SKM-1 treated with dmso at 0.1 percent for 144 hours (cell line): ENCODE measurements at regions not wholly inside any gene's neighbourhood (a gene's known extent, or its start where the extent isn't known, plus 50 kb on each side); places are given as distances from the start of the nearest gene placed in this dataset.

ENCODE experiments used
- DNase-seq: peaks from one replicate; lab custom pipeline; 2025; ENCODE audit not compliant: unreplicated experiment; lab: John Stamatoyannopoulos, UW

DNA sequence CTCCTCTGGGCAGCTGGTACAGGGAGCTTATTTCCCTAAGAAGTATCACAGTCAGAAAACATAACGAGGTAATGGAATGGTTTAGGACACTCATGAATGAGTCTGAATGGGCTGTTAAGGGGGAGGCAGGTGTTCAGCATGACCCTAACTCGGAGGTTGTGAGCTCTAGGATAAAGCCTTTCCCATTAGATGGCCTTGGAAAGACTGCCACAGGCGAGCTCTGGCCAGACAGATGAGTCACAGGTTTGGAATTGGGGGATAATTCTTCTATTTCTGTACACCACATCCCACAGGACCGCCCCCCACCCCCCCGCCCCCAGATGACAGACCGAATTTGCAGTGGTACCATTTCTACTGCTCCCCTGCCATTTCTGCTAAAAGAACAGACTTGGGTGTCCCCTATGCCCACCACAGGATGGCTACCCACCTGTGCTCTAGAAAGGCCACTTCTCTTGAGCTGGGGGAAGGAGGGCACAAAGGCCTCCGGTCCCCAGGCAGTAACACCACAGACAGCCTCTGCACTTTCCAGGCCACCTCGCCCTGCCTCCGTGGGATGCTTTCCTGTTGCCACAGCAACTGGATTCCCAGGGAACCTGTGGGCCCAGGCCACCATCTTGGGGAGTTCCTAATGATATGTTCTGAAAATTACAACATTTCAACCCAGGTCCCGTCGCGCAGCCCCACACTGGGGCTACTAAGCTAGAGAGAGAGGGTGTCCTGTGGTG is 76.7 kb downstream of the TRIM29 start:
- no peak for DNase-seq

DNA sequence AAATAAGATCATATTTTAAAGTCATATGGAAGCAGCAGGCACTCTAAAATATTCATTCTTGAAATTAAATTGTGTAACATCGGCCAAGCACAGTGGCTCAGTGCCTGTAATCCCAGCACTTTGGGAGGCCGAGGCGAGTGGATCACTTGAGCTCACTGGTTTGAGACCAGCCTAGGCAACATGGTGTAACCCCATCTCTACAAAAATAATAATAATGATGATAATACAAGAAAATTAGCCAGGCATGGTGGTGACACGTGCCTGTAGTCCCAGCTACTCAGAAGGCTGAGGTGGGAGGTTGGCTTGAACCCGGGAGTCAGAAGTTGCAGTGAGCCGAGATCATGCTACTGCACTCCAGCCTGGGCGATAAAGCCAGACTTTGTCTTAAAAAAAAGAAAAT is 77.4 kb downstream of the TRIM29 start:
- DNase-seq = no peak

DNA sequence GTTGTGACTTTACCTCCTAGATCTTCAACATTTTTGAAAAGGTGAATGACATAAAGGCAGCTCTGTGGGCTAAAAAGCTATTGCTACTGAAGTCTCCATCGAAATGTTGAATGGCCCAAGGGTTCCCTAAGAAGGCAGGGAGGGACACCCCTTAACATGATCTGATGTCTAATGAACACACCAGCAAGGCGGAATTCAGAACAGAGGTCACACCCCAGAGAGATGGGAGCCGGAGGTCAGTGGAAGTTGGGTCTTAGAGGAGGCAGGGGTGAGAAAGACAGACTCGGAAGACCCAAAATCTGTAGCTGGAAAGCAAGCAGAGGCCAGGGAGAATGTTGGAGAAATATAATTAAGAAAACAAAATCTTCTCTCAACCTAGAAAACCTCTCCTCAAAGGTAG is 79.0 kb downstream of the TRIM29 start:
- DNase-seq = no peak

DNA sequence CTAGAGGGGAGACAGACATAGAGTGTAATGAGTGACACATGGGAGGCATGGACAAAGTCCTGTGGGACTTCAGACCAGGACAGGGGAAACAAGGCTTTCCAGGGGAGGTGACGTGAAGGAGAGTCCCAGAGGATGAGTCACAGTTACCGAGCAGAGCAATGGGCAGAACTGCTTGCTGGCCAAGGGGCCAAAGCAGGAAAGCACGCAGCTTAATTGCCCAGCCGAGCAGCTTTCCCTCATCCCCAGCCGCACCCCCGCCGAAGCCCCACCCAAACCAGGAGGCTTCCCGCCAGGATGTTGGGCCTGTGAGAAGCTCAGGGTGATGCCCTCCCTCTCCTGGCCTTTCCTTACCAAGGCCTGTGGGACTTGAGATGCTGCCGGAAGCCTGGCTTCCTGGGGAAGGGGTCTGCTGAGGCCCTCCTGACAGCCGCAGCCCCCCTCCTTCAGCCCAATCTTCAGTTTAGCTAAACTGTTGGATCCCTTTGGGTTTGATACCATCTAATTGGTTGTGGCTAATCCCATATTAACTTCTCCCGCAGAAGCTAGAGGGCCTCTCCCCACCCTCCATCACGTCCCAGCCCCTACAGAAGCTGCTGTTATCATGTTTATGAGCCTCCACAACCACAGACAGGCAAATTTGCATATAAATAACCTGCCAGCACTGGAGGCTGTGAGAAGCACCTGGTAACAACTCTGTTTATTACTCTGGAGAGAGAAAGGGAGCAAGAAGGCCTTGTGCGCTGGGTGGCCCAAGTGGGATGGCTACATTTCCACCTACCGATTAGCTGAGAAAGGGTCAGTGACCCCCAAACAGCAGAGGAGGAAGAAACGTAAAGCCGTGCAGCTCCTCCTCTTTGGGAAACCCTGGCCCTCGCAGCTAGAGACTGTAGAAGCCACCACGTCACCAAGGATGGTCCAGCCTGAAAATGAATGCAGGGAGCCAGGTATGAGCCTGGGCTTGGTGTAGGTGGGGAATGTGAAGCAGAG is 80.0 kb downstream of the TRIM29 start:
- no peak for DNase-seq

DNA sequence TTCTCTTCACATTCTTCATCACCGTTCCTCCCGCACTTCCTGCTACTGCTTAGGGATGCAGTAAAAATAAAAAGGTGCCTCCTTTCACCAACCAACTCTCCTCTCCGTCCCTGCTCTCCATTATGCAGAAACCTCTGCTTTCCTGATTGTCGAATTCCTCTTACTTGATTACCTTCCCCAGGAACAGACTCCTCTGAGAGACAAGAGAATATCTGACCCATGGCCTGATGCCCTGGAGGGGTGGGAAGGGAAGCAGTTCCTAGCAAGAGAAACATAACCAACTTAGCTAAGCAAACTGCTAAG is 80.9 kb downstream of the TRIM29 start:
- DNase-seq = no peak

DNA sequence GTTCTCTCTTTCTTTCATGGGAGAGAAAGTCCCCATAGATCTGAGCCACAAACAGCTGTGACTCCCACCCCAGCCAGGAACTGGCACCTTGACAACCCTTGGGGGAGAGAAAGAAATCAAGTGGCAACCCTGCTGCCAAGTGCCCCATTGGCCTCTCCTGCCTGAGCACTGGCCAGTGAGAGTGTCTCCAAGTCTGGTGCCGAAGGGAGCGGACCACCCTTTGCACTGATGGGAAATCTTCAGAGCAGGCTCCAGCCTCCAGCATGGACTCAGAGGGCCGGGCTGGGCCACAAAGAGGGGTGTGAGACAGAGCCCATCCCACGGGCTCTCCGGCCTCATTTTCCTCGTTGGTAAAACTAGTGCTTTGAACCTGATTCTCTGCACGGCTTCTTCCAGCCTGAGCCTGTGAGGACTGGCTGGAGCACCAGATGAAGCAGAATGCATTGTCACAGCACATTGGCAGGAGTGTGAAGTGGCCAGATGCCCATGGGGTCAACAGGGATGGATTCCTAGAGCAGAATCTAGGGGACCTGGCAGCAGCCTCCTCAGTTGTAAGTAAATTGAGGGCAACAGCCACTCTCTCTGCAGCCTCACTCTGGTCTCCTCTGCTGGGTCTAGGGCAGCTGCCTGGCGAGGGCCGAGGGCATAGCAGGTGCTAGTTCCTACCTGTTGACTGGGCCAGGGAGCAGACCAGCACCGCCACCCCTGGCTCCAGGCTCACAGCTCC is 81.4 kb downstream of the TRIM29 start:
- DNase-seq = no peak

DNA sequence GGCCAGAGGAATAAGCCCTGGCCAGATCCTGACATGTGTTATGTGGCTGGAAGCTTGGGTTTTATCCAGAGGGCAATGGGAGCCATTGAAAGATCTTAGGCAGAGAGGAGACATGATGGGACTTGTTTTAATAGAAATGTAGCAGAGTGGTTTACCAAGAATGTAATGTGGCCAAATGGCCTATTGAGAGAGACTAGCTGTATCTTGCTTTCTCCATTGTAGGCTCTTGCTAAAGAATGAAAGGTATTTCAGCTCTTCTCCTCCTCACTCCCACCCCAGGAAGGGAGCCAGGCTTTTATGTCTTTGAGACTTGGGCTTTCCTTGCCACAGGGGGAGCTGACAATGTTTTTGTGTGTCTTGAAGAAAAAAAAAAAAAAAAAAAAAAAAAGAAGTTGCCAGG is 82.3 kb downstream of the TRIM29 start:
- no peak for DNase-seq

DNA sequence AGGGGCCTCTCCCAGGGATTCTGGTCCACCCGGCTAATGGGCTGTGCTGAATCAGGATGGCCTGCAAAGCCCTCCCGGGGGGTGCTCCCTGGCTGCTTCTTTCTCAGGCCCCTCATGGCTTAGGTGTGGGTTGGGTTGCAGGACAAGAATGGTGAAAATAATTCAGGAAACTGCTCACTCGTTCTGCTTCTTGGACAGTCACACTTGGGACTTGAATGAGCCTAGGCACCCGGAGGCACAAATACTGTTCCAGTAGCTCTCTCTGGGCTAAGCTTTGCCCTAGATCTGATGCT is 83.2 kb downstream of the TRIM29 start:
- no peak for DNase-seq

DNA sequence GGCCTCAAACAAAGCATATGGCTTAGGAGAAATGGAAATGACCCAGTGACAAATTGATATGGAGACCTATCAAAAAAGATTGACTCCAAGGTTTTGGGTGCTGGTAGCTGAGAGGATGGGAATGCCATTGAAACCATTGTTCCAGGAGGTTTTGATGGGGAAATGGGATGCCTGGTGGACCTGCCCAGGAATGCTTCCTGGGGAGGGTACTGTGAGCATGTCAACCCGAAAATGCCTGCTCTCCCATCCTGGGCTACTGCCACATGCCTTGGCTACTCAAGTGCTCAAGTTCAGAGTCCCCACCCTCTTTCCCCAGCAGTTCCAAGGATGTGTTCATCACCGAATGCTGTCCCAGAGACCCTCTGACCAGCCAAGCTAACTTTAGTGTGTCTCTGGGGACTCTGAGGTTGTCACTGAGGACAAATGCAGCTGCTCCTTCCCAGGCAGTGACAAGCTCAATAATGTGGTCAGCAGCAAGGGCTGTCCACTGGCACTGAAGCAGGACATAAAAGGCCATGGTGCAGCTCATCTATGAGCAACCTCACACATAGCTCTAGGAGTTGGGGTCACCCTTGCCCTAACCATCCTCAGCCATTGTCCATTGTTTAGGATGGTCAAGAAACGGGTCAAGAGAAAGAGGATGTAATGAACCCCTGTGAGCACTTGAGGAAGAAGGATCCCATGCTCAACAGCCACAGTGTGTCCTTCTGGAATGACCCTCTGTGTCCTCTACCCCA is 83.7 kb downstream of the TRIM29 start:
- no peak for DNase-seq

DNA sequence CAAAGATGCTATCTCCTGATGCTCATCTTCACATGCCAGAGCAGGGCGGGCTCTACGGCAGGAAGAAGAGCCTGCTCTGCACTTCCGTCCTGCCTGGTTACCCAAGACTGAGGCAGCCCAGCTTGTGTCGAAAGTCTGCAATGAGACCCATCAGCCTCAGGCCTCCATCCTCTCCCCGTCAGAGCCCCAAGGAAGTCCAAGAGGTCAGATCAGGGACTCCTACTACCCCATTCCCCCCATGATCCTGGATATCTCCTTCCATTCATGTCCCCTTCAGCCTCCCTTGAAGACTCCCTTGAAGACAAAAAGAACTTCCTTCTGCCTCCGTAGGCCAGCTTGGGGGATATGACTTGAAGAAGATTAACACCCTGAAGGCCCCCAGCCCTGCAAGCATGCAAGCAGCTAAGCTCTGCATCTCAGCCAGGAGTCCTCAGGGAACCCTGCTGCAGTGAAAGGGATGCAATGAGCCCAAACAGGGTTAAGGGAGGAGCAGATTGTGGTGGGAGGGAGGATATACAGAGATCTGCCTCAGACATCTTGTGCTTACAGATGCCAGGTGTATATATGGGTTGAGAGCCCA is 85.6 kb downstream of the TRIM29 start:
- DNase-seq = no peak

DNA sequence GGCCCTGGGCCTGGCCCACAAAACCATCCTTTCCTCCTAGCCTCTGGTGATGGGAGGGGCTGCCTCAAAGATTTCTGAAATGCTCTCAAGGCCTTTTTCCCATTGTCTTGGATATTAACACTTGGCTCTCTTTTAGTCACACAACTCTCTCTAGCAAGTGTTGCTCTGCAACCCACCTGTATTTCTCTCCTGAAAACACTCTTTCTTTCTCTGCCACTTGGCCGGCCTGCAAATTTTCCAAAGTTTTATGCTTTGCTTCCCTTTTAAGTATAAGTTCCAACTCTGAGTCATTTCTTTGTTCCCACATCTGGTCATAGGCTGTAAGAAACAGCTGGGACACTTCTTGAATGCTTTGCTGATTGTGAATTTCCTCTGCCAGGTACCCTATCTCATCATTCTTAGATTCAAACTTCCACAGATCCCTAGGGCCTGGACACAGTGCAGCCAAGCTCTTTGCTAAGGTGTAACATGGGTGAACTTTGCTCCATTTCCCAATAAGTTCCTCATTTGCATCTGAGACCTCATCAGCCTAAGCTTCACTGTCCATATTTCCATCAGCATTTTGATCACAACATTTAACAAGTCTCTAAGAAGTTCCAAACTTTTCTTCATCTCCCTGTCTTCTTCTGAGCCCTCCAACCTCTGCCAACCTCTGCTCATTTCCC is 93.8 kb downstream of the TRIM29 start:
- DNase-seq = no peak

DNA sequence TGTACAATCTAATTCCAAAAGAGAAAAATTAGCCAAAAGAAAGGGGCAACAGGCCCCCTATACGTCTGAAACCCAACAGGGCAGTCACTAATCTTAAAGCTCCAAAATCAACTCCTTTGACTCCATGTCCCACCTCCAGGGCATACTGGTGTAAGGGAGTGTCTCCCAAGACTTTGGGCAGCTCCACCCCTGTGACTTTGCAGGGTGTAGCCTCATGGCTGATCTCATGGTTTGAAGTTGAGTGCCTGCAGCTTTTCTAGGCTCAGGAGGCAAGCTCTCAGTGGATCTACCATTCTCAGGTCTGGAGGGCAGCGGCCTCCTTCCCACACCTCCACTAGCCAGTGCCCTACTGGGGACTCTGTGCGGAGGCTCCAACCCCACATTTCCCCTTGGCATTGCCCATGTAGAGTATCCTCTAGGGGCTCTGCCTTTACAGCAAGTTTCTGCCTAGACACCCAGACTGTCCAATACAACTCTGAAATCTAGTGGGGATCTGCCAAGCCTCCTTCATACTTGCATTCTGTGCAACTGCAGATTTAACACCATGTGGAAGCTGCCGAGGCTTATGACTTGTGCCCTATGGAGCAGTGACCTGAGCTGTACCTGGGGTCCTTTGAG is 94.5 kb downstream of the TRIM29 start:
- DNase-seq = no peak

DNA sequence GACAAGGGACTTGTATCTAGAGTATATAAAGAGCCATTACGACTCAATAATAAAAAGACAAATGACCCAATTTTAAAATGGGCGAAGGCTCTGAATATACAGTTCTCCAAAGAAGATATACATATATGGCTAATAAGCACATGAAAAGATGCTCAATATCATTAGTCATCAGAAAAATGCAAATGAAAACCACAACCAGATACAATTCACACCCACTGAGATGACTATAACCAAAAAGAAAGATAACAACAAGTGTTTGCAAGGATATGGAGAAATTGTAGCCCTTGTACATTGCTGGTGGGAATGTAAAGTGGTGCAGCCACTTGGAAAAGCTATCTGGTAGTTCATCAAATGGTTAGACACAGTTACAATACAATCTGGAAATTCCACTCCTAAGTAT is 96.3 kb downstream of the TRIM29 start:
- DNase-seq = no peak

DNA sequence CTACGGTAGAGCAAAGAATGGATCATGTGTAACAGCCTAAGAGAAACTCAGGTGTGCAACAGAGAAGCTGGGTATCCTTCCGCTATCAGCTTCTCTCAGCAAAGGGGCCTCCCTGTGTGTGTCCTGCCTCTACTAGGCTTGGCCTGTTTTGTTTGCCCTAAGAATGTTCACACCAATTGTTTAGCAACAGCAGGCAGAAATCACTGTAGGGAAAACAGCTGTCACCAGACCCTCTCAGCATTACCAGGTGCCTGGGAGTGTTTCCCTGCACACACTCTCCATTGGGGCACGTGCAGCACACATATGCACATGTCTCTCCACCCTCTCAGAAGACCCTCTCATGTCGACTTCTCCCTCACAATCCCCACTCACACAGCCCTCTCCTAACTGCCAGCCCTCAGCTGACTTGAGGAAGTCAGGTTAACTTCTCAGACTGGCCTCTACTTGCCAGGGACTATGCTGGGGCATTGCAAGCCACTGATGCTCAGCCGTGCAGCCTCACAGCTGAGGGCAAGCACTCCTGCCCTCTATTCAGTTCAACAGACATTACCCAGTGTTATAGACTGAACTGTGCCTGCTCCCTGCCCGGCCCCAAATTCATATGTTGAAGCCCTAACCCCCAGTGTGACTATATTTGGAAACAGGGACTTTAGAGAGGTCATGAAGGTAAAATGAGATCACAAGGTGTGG is 97.6 kb downstream of the TRIM29 start:
- no peak for DNase-seq

DNA sequence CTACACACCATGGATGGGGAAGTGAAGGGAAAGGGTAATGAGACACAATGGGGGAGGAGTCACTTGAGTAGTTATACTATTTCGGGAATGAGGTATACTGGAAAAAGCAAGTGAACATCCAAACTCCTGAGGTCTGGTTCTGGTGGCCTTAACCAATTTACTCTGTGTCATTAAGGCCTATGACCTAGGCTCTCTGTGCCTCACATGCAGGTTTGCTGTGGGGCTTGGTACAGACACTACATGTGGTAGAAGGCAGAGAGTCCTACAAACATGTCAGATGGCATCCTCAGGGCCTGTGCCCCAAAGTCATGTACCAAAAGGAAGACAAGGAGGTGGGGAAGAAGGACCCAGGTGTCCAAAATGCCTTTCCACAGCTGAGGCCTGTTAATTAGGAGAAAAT is 98.9 kb downstream of the TRIM29 start:
- no peak for DNase-seq

DNA sequence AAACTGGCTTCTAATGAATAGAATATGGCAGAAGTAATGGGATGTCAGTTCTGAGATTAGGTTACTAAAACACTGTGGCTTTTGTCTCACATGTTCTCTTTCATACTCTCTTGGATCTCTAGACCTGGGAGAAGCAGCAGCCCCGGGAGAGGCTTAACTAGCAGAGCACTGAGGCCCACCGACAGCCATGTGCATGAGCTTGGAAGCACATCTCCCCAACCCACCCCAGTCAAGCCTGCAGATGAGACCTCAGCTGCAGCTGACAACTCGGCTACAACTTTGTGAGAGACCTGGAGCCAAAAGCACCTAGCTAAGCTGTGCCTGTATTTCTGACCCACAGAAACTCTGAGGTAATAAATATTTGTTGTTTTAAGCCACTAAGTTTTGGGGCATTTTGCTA is 100.8 kb downstream of the TRIM29 start:
- no peak for DNase-seq

DNA sequence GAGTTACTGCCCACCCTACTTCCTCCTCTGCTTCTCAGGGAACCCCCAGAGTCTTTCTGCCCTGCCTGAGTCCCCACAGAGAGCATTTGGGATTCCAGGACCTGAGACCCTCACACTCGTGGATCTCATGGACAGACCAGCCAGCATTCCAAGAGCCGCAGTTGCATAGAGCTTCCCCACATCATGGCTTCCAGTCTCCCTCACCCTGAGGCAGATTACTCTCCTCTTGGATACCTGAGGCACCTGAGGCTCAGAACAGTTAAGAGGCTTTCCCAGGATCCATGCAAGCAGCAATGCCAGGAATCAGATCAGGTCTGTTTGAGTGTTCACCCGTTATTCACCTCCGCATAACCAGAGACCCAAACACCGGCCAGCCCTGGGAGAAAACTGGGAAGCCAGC is 102.2 kb downstream of the TRIM29 start:
- DNase-seq = no peak

DNA sequence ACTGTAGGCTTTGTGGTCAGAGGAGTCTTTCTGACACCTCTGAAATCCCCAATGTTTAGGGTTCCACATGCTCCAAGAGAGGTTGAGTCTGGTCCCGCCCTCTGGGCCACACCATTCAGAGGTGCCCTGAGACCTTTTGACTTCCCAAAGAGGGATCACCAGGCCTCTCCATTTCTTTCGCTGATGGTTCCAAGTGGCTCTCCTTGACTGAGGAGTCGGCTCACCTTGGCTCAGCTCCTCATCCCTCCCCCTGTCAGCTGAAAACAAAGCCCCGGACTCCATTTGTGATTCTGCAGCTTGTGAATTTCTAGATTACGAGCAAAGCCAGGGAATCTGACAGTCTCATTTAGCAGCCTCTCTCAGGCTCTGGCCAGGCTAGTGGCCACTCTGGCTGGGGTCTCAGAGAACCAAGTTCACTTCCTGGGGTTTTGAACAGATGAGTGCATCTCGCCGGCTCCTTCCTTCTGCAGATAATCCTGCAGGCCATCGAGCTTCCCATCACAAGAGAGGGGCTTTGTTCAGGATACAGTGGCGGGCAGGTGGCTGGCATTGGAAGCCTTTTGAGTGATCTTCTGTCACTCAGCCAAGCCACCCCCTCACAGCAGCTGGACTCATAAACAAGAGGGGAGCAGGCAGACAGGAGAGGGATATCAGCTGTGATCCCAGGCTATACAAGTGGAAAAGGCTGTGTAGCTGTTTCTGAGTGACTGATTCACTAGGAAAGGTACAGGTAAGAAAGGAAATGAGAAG is 102.9 kb downstream of the TRIM29 start:
- DNase-seq = no peak
